NOMO-1 treated with DMSO at 0.1 percent for 48 hours (cell line): ENCODE measurements at regions not wholly inside any gene's neighbourhood (a gene's known extent, or its start where the extent isn't known, plus 50 kb on each side); places are given as distances from the start of the nearest gene placed in this dataset.
"Not testable (repeated sequence)": the region's sequence is repeated elsewhere in the genome, so short reads cannot be mapped to it uniquely, and the experiment has no call there.

Experiments used
- DNase-seq: peaks from one replicate; lab custom pipeline; 2025; ENCODE audit not compliant: unreplicated experiment; lab: John Stamatoyannopoulos, UW

- no peak for DNase-seq
Observed at GRCh38 chr13:26896986-26897668, 136.5 kb upstream of the GPR12 start.

- DNase-seq, result no peak
Observed at GRCh38 chr13:26895808-26896466, 135.4 kb upstream of the GPR12 start.

GRCh38 chr13:26895081-26895807 lies 134.7 kb upstream of the GPR12 start:
- peak; percentile 16 for DNase-seq

GRCh38 chr13:26888632-26889031 lies 128.0 kb upstream of the GPR12 start:
- no peak for DNase-seq

GRCh38 chr13:26887594-26887993 lies 127.0 kb upstream of the GPR12 start:
- DNase-seq, result no peak

GRCh38 chr13:26883613-26884257 lies 123.1 kb upstream of the GPR12 start:
- no peak for DNase-seq

GRCh38 chr13:26882731-26883130 lies 122.1 kb upstream of the GPR12 start:
- peak; percentile 44 for DNase-seq

GRCh38 chr13:26881154-26881553 lies 120.6 kb upstream of the GPR12 start:
- no peak for DNase-seq

- no peak for DNase-seq
Observed at GRCh38 chr13:26880735-26881134, 120.1 kb upstream of the GPR12 start.

GRCh38 chr13:26878438-26878837 lies 117.9 kb upstream of the GPR12 start:
- DNase-seq, result no peak

- DNase-seq, result no peak
Observed at GRCh38 chr13:26873386-26873698, 112.8 kb upstream of the GPR12 start.

- peak; percentile 69 for DNase-seq
Observed at GRCh38 chr13:26872525-26873385, 112.2 kb upstream of the GPR12 start.

- DNase-seq, result peak; percentile 2
Observed at GRCh38 chr13:26867451-26868091, 107.0 kb upstream of the GPR12 start.

- no peak for DNase-seq
Observed at GRCh38 chr13:26864576-26864975, 104.0 kb upstream of the GPR12 start.

- no peak for DNase-seq
Observed at GRCh38 chr13:26861941-26862340, 101.4 kb upstream of the GPR12 start.

- no peak for DNase-seq
Observed at GRCh38 chr13:26855921-26856320, 95.3 kb upstream of the GPR12 start.

- DNase-seq, result no peak
Observed at GRCh38 chr13:26855071-26855470, 94.5 kb upstream of the GPR12 start.

- DNase-seq, result no peak
Observed at GRCh38 chr13:26853323-26853722, 92.7 kb upstream of the GPR12 start.

- DNase-seq, result no peak
Observed at GRCh38 chr13:26847281-26847680, 86.7 kb upstream of the GPR12 start.

- not testable (repeated sequence) for DNase-seq
Observed at GRCh38 chr13:26845063-26845462, 84.5 kb upstream of the GPR12 start.
